Right lobe of liver (tissue), 4 donors: ENCODE measurements at regions not wholly inside any gene's neighbourhood (a gene's known extent, or its start where the extent isn't known, plus 50 kb on each side); places are given as distances from the start of the nearest gene placed in this dataset.

Source experiments
- CTCF ChIP-seq, 4 donors: fragments of 200-600 bp in 3 of 4; fragments of 450-650 bp in 1 of 4; IDR thresholded peaks; one replicate each; pipeline versions ENCODE4 v1.5.1 to v1.8.0; 2016 to 2022; ENCODE audit warnings: antibody characterized with exemption in 4 of 4, mild to moderate bottlenecking in 2 of 4
- POLR2A ChIP-seq: fragments of 450-650 bp; IDR thresholded peaks from one replicate; pipeline ENCODE4 v1.6.1; 2017; ENCODE audit warnings: antibody characterized with exemption, mild to moderate bottlenecking
- donor health status: DM: no; HTN: no; CAD: no.
- donor health status: DM: no; HTN: no; CAD: no.
- donor health status: DM: no; HTN: yes; CAD: no.

- TF ChIP-seq CTCF (IDR thresholded peaks at IDR 0.05) (no peak), POLR2A (no peak)
Measured at GRCh38 chr1:218739426-218739825, 394.3 kb downstream of the TGFB2 start.
